ENCODE measurements at regions not wholly inside any gene's neighbourhood (a gene's known extent, or its start where the extent isn't known, plus 50 kb on each side); places are given as distances from the start of the nearest gene placed in this dataset.

- DNase-seq, result no peak
Observed at GRCh38 chr2:237170020-237170419, 84.3 kb downstream of the COPS8 start.

- DNase-seq, result no peak
Observed at GRCh38 chr2:237171396-237171795, 85.7 kb downstream of the COPS8 start.

GRCh38 chr2:237171881-237172280 lies 86.2 kb downstream of the COPS8 start:
- no peak for DNase-seq

- DNase-seq, result no peak
Observed at GRCh38 chr2:237177052-237177451, 91.4 kb downstream of the COPS8 start.

- DNase-seq, result no peak
Observed at GRCh38 chr2:237177986-237178385, 92.3 kb downstream of the COPS8 start.

- DNase-seq, result no peak
Observed at GRCh38 chr2:237178396-237178795, 92.7 kb downstream of the COPS8 start.

- no peak for DNase-seq
Observed at GRCh38 chr2:237179161-237179560, 93.5 kb downstream of the COPS8 start.

- no peak for DNase-seq
Observed at GRCh38 chr2:237180187-237180586, 94.5 kb downstream of the COPS8 start.

GRCh38 chr2:237180987-237181386 lies 95.3 kb downstream of the COPS8 start:
- no peak for DNase-seq

GRCh38 chr2:237181844-237182243 lies 96.2 kb downstream of the COPS8 start:
- DNase-seq, result no peak

- no peak for DNase-seq
Observed at GRCh38 chr2:237182422-237183123, 96.9 kb downstream of the COPS8 start.

GRCh38 chr2:237184192-237184918 lies 98.7 kb downstream of the COPS8 start:
- DNase-seq, result no peak

GRCh38 chr2:237184919-237185552 lies 99.3 kb downstream of the COPS8 start:
- DNase-seq, result no peak

- DNase-seq, result no peak
Observed at GRCh38 chr2:237185553-237185925, 99.8 kb downstream of the COPS8 start.

- no peak for DNase-seq
Observed at GRCh38 chr2:237189799-237190198, 104.1 kb downstream of the COPS8 start.

- no peak for DNase-seq
Observed at GRCh38 chr2:237190966-237191713, 105.5 kb downstream of the COPS8 start.

- no peak for DNase-seq
Observed at GRCh38 chr2:237191714-237192081, 106.0 kb downstream of the COPS8 start.

- DNase-seq, result no peak
Observed at GRCh38 chr2:237192881-237193280, 107.2 kb downstream of the COPS8 start.

GRCh38 chr2:237193436-237193835 lies 107.7 kb downstream of the COPS8 start:
- no peak for DNase-seq

GRCh38 chr2:237194081-237194480 lies 108.4 kb downstream of the COPS8 start:
- no peak for DNase-seq

GRCh38 chr2:237194906-237195305 lies 109.2 kb downstream of the COPS8 start:
- no peak for DNase-seq

Data from hypothalamus (tissue), 51 donors.